Muscle of leg (tissue), 3 donors: ENCODE measurements at regions not wholly inside any gene's neighbourhood (a gene's known extent, or its start where the extent isn't known, plus 50 kb on each side); places are given as distances from the start of the nearest gene placed in this dataset.

Experiments used
- DNase-seq: peaks from one replicate; pipeline ENCODE4 v3.0.0; 2013
- H3K27ac ChIP-seq: one replicate; pipeline ENCODE4 v1.5.1; 2013; ENCODE audit warnings: mild to moderate bottlenecking, low read length, control low read depth
- H3K27me3 ChIP-seq: one replicate; pipeline ENCODE4 v1.6.1; 2013; ENCODE audit warnings: low read length; ENCODE audit not compliant: control insufficient read depth, insufficient read depth
- H3K36me3 ChIP-seq: one replicate; pipeline ENCODE4 v1.6.1; 2013; ENCODE audit warnings: low read length; ENCODE audit not compliant: control insufficient read depth, insufficient read depth
- H3K4me1 ChIP-seq: one replicate; pipeline ENCODE4 v1.6.1; 2013; ENCODE audit warnings: low read length; ENCODE audit not compliant: control insufficient read depth, insufficient read depth
- H3K4me3 ChIP-seq: one replicate; pipeline ENCODE4 v1.5.1; 2013; ENCODE audit warnings: low read length, control low read depth
- H3K9me3 ChIP-seq: replicated peaks from 2 replicates; pipeline ENCODE4 v1.6.1; 2013; ENCODE audit warnings: low read depth, low read length; ENCODE audit not compliant: control insufficient read depth
- WGBS: methylation state at CpG from one replicate; pipeline ENCODE4 v1.1.5; 2013; ENCODE audit warnings: missing lambda C conversion rate; ENCODE audit not compliant: insufficient coverage; 5-methylcytosine and 5-hydroxymethylcytosine counted together

DNA sequence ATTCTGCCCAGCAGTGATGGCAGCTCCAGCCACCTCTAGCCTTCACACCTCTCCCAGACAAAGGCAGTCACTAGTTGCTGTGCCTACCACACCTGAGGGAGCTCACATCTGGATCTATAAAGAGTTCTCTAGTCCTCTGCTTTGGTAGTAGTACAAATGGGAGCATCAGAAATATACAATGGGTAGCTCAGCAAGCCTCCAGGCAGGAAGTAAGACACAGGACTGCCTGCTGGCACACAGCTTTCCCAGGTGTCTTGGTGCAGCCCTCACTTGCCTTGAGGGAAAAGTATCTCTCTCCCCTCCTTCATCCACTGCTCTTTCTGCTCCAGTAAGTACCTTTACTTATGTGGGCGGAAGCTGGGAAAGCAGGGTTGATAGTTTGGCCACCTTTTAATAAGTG, 212.9 kb upstream of the SLC7A11 start:
- no peaks in the 10 kb centered on the region for H3K36me3 ChIP-seq
- H3K9me3 ChIP-seq = no peaks in the 10 kb centered on the region
- H3K27me3 ChIP-seq = no peaks in the 10 kb centered on the region
- WGBS = no CpG with 5 or more reads among the region's 1 CpG
- no peak overlapping the region for H3K27ac ChIP-seq
- no peak overlapping the region for H3K4me3 ChIP-seq
- DNase-seq = no peak
- no peaks in the 10 kb centered on the region for H3K4me1 ChIP-seq

DNA sequence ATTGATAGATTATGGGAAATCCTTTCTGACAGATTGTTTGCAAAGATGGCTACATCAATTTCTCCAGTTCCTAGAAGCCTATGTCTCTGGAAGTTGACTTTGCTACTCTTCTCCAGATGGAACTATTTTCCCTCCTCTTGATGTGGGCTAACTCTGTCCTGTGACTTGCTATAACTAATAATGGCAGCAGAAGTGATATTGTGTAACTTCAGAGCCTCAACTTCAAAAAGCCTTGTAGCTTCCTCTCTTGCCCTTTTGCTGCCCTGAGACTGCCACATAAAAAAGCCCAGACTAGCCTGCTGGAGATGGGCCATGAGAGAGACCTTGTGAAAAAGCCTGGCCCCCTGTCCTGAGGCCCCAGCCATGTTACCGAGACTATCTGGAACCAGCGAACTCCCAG, 210.7 kb upstream of the SLC7A11 start:
- Histone ChIP-seq H3K9me3 (no peaks in the 10 kb centered on the region), H3K4me1 (no peaks in the 10 kb centered on the region), H3K36me3 (no peaks in the 10 kb centered on the region), H3K27me3 (no peaks in the 10 kb centered on the region), H3K4me3 (no peak overlapping the region), H3K27ac (no peak overlapping the region)
- DNase-seq = peak; percentile 17
- WGBS = 88% methylated on average over 2 of the region's 2 CpGs

DNA sequence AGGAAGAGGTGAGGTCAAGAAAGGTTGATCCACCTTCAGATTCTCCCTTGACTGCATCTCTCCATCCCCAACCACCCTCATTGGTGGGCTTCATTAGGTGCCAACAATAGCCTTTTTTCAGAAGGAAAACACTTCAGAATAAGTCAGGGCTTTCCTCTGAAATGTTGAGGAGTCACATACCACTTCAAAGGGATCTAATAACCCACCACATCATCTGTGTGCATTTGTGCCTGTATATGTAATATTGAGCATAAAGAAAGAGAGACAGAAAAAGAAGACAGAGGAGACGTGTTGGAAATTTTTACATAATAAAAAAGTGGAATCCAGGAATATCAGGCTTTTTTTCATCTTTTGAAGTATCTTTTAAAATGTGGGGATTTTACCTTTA, 209.1 kb upstream of the SLC7A11 start:
- no peaks in the 10 kb centered on the region for H3K27me3 ChIP-seq
- no peak overlapping the region for H3K4me3 ChIP-seq
- H3K27ac ChIP-seq = no peak overlapping the region

DNA sequence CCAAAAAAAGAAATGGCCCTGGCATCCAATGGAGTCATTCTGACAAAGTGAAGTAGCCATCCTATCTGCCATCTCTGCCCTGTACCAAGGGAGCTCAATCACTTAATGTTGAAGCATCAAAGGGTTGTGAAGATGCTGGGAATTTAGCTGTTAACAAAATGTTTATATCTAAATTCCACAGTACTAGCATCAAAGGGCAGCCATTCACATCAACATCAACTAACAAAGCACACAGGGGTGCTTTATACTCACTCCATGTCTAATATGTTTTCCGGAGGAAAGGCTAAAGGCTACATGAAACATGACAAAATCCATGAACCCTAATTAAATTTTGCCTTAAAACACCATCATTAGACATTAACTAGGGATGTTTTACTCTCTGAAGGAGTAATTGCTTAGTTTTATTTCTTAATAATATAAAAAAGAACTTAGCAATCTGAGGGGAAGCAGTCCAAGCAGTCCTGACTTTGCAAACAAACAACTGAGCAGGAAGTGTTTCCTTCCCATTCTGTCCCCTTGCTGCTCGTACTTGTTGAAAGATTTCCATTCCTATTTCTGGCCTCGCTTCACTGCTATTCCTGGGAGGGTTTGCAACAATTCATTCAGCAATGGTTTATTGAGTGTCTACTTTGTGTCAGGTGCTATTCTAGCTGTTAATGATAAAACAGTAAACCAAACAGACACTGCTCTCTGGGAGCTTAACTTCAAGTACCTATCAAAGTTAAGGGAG, 208.6 kb upstream of the SLC7A11 start:
- Histone ChIP-seq H3K9me3 (no peaks in the 10 kb centered on the region), H3K27me3 (no peaks in the 10 kb centered on the region), H3K27ac (no peak overlapping the region), H3K36me3 (no peaks in the 10 kb centered on the region), H3K4me3 (no peak overlapping the region), H3K4me1 (no peaks in the 10 kb centered on the region)
- WGBS = no CpG with 5 or more reads among the region's 3 CpGs
- peak; percentile 65 for DNase-seq

More for the DNA sequence above, 209.1 kb upstream of the SLC7A11 start:
- no peak for DNase-seq
- Histone ChIP-seq H3K36me3 (no peaks in the 10 kb centered on the region), H3K4me1 (no peaks in the 10 kb centered on the region), H3K9me3 (no peaks in the 10 kb centered on the region)
- no CpG with 5 or more reads among the region's 1 CpG for WGBS

- H3K27me3 ChIP-seq = no peaks in the 10 kb centered on the region
- H3K4me1 ChIP-seq = no peaks in the 10 kb centered on the region
- no peaks in the 10 kb centered on the region for H3K9me3 ChIP-seq
- no peaks in the 10 kb centered on the region for H3K36me3 ChIP-seq
- DNase-seq = no peak
- H3K4me3 ChIP-seq = no peak overlapping the region
- WGBS = 86% methylated on average over 1 of the region's 3 CpGs
- no peak overlapping the region for H3K27ac ChIP-seq
These were observed 207.8 kb upstream of the SLC7A11 start for GRCh38 chr4:138449938-138450337.

GRCh38 chr4:138448169-138448568, 206.0 kb upstream of the SLC7A11 start:
- Histone ChIP-seq H3K4me3 (no peak overlapping the region), H3K36me3 (no peaks in the 10 kb centered on the region), H3K9me3 (peaks cover 3% of the 10 kb centered on the region), H3K27ac (no peak overlapping the region), H3K27me3 (no peaks in the 10 kb centered on the region), H3K4me1 (no peaks in the 10 kb centered on the region)
- WGBS = no CpG with 5 or more reads among the region's 1 CpG
- DNase-seq = no peak

DNA sequence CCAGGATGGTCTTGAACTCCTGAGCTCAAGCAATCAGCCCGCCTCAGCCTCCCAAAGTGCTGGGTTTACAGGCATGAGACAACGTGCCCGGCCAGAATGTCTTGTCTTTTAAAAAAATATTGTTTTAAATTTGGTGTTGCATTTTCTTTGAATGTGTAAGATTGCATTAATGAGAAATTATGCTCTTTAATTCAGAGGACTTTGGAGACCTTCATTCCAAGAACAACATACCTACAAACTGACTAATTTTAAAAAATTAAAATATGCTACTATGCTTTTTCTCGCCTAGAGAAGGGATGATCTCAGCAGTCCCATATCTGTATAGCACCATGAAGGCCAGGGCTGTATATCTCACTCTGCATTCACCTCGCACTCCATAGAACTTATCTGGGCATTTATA, 204.3 kb upstream of the SLC7A11 start:
- H3K27ac ChIP-seq = no peak overlapping the region
- 100% methylated on average over 1 of the region's 5 CpGs for WGBS
- H3K36me3 ChIP-seq = no peaks in the 10 kb centered on the region
- no peak for DNase-seq
- no peak overlapping the region for H3K4me3 ChIP-seq
- no peaks in the 10 kb centered on the region for H3K27me3 ChIP-seq
- H3K9me3 ChIP-seq = peaks cover 3% of the 10 kb centered on the region
- H3K4me1 ChIP-seq = no peaks in the 10 kb centered on the region

DNA sequence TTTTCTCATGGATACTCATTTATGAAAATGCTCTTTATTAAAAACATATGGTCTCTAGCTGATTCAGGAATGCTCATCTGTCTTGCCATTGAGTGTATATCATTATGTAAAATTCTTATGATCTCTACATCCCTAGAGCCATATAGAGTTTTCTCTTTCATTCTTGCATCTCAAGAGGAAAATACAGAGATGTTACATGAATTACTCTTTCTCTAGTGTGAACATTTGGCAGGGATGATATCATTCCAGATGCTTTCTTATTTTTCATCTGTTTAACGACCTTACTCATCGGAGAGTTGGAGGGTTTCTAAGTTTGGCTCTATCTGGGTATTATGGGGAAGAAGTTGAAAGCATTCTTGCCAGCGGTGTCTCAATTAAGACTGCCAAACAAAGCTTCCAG, 202.9 kb upstream of the SLC7A11 start:
- Histone ChIP-seq H3K4me3 (no peak overlapping the region), H3K27me3 (no peaks in the 10 kb centered on the region), H3K36me3 (no peaks in the 10 kb centered on the region), H3K27ac (peak overlapping the region; percentile 56), H3K4me1 (no peaks in the 10 kb centered on the region), H3K9me3 (peaks cover 3% of the 10 kb centered on the region)
- peak; percentile 96 for DNase-seq
- no CpG with 5 or more reads among the region's 3 CpGs for WGBS

DNA sequence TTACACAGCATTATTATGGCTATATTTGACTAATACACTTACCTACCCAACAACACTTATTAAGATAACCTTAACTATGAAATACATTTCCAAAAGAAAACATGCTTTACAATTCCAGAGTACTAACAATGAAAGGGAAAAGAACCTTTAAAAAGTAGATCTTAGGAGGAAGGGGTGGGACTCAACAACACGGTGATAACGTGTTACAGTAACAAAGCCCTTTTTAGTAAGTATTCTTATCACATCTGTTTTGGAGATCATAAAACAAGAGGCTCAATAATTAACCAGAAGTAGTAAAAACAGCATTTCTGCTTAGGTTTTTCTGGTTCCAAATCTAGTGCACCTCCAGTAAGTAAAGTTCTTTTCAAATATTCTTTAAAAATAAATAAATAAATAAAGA, 202.1 kb upstream of the SLC7A11 start:
- peaks cover 3% of the 10 kb centered on the region for H3K9me3 ChIP-seq
- no peak overlapping the region for H3K4me3 ChIP-seq
- H3K36me3 ChIP-seq = no peaks in the 10 kb centered on the region
- no peaks in the 10 kb centered on the region for H3K4me1 ChIP-seq
- no peak overlapping the region for H3K27ac ChIP-seq
- DNase-seq = no peak
- H3K27me3 ChIP-seq = no peaks in the 10 kb centered on the region
- WGBS = no CpG with 5 or more reads among the region's 2 CpGs

DNA sequence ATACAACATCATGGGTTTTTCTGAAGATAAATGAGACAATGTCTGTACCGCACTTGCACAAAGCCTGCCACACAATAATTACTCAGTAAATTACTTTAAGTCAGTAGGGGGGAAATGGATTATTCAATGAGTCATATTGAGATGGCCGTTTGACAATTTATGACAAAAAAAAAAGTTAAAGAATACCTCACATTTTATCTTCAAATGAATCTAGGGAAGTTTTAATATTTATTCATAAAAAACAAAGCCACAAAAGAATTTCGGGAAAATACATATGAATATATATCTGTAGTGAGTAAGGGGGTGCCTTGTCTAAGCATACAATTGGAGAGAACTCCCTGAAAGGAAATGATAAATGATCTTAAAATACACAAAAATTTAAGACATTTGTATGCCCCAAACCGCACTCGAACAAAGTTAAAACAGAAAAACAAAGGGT, 197.0 kb upstream of the SLC7A11 start:
- Histone ChIP-seq H3K4me1 (no peaks in the 10 kb centered on the region), H3K9me3 (peaks cover 6% of the 10 kb centered on the region), H3K4me3 (no peak overlapping the region), H3K27me3 (no peaks in the 10 kb centered on the region), H3K36me3 (no peaks in the 10 kb centered on the region), H3K27ac (no peak overlapping the region)
- WGBS = no CpG with 5 or more reads among the region's 5 CpGs
- no peak for DNase-seq

DNA sequence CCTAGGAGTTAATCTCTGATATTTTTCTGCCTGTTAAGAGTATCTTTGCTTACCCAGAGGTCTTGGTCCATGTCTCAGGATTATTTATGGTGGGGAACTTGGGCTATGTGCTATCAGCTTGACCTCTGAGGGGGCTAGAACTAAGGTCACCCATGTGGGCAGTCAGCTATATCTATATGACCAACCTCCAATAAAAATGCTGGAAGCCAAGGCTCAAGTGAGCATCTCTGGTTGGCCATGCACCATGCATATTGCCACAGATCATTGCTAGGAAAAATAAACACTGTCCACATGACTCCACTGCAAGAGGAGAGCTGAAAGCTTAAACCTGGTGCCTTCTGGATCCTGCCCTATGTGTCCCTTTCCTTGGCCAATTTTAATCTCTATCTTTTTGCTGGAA, 196.5 kb upstream of the SLC7A11 start:
- no peaks in the 10 kb centered on the region for H3K27me3 ChIP-seq
- H3K27ac ChIP-seq = no peak overlapping the region
- no peak overlapping the region for H3K4me3 ChIP-seq
- DNase-seq = no peak
- no peaks in the 10 kb centered on the region for H3K36me3 ChIP-seq
- H3K4me1 ChIP-seq = no peaks in the 10 kb centered on the region
- peaks cover 2% of the 10 kb centered on the region for H3K9me3 ChIP-seq
